ENCODE measurements at regions not wholly inside any gene's neighbourhood (a gene's known extent, or its start where the extent isn't known, plus 50 kb on each side); places are given as distances from the start of the nearest gene placed in this dataset.
"Not testable (repeated sequence)": the region's sequence is repeated elsewhere in the genome, so short reads cannot be mapped to it uniquely, and the experiment has no call there.

GRCh38 chr4:132114885-132115284, 1034.2 kb upstream of the PCDH10 start:
- H3K9me3 ChIP-seq = no peaks in the 10 kb centered on the region
- H3K27me3 ChIP-seq = no peaks in the 10 kb centered on the region
- no peak overlapping the region for H3K4me3 ChIP-seq
- in situ Hi-C loops (cut with MboI; ENCODE audit: low pct_ligation_motif_present in 1 of 4, low pct_unique_long_range_greater_than_20kb in 1 of 4, low sequenced_read_pairs in 3 of 4) = no loop called here
- DNase-seq = no peak
- WGBS, 2 donors (ENCODE audit: low coverage in 1 of 2) = 0 to 39% methylated on average over 1 of the region's 1 CpG
- H3K27ac ChIP-seq = no peak overlapping the region
- H3K4me1 ChIP-seq = no peaks in the 10 kb centered on the region
- H3K36me3 ChIP-seq = no peaks in the 10 kb centered on the region
- intact Hi-C loops (cut with DNase I; ENCODE audit: low total_unique reads) = no loop called here
- TF ChIP-seq POLR2A (IDR thresholded peaks at IDR 0.05) (no peak), EP300 (IDR thresholded peaks at IDR 0.05; ENCODE audit: low read depth) (no peak), CTCF (IDR thresholded peaks at IDR 0.05) (no peak), POLR2AphosphoS5 (IDR thresholded peaks at IDR 0.05) (no peak)

GRCh38 chr4:132122741-132123140, 1026.4 kb upstream of the PCDH10 start:
- H3K36me3 ChIP-seq; H3K4me1 ChIP-seq; H3K27ac ChIP-seq; in situ Hi-C loops (cut with MboI; ENCODE audit: low pct_ligation_motif_present in 1 of 4, low pct_unique_long_range_greater_than_20kb in 1 of 4, low sequenced_read_pairs in 3 of 4); H3K4me3 ChIP-seq; intact Hi-C loops (cut with DNase I; ENCODE audit: low total_unique reads); DNase-seq; H3K27me3 ChIP-seq; H3K9me3 ChIP-seq: not testable (repeated sequence)
- WGBS, 2 donors (ENCODE audit: low coverage in 1 of 2) = 52% methylated on average over 1 of the region's 1 CpG; no CpG with 5 or more reads in 1 of the 2 donors

- Histone ChIP-seq H3K4me3 (no peak overlapping the region), H3K36me3 (no peaks in the 10 kb centered on the region), H3K27ac (no peak overlapping the region), H3K27me3 (no peaks in the 10 kb centered on the region), H3K9me3 (no peaks in the 10 kb centered on the region), H3K4me1 (no peaks in the 10 kb centered on the region)
- DNase-seq = no peak
- in situ Hi-C loops (cut with MboI; ENCODE audit: low pct_ligation_motif_present in 1 of 4, low pct_unique_long_range_greater_than_20kb in 1 of 4, low sequenced_read_pairs in 3 of 4) = no loop called here
- TF ChIP-seq CTCF (IDR thresholded peaks at IDR 0.05) (no peak), POLR2A (IDR thresholded peaks at IDR 0.05) (no peak), POLR2AphosphoS5 (IDR thresholded peaks at IDR 0.05) (no peak), EP300 (IDR thresholded peaks at IDR 0.05; ENCODE audit: low read depth) (no peak)
- WGBS, 2 donors (ENCODE audit: low coverage in 1 of 2) = 89 to 98% methylated on average over 14 to 15 of the region's 15 CpGs
- intact Hi-C loops (cut with DNase I; ENCODE audit: low total_unique reads) = no loop called here
Observed at GRCh38 chr4:132123870-132124623, 1025.0 kb upstream of the PCDH10 start.

- no peaks in the 10 kb centered on the region for H3K4me1 ChIP-seq
- WGBS, 2 donors (ENCODE audit: low coverage in 1 of 2) = 81 to 92% methylated on average over 1 of the region's 1 CpG
- intact Hi-C loops (cut with DNase I; ENCODE audit: low total_unique reads) (no loop called here), in situ Hi-C loops (cut with MboI; ENCODE audit: low pct_ligation_motif_present in 1 of 4, low pct_unique_long_range_greater_than_20kb in 1 of 4, low sequenced_read_pairs in 3 of 4) (no loop called here)
- no peak overlapping the region for H3K4me3 ChIP-seq
- no peaks in the 10 kb centered on the region for H3K27me3 ChIP-seq
- no peak overlapping the region for H3K27ac ChIP-seq
- no peak for TF ChIP-seq EP300 (IDR thresholded peaks at IDR 0.05; ENCODE audit: low read depth)
- no peak for TF ChIP-seq POLR2AphosphoS5 (IDR thresholded peaks at IDR 0.05)
- TF ChIP-seq POLR2A (IDR thresholded peaks at IDR 0.05) = no peak
- no peak for TF ChIP-seq CTCF (IDR thresholded peaks at IDR 0.05)
- H3K36me3 ChIP-seq = no peaks in the 10 kb centered on the region
- H3K9me3 ChIP-seq = no peaks in the 10 kb centered on the region
- no peak for DNase-seq
Observed at GRCh38 chr4:132124624-132124974, 1024.5 kb upstream of the PCDH10 start.

- in situ Hi-C loops (cut with MboI; ENCODE audit: low pct_ligation_motif_present in 1 of 4, low pct_unique_long_range_greater_than_20kb in 1 of 4, low sequenced_read_pairs in 3 of 4) = no loop called here
- Histone ChIP-seq H3K27ac (no peak overlapping the region), H3K36me3 (no peaks in the 10 kb centered on the region), H3K27me3 (no peaks in the 10 kb centered on the region), H3K4me3 (no peak overlapping the region), H3K9me3 (no peaks in the 10 kb centered on the region), H3K4me1 (no peaks in the 10 kb centered on the region)
- no peak for DNase-seq
- intact Hi-C loops (cut with DNase I; ENCODE audit: low total_unique reads) = no loop called here
- WGBS, 2 donors (ENCODE audit: low coverage in 1 of 2) = 47 to 67% methylated on average over 2 of the region's 2 CpGs
- TF ChIP-seq POLR2A (IDR thresholded peaks at IDR 0.05) = no peak
- no peak for TF ChIP-seq CTCF (IDR thresholded peaks at IDR 0.05)
- no peak for TF ChIP-seq POLR2AphosphoS5 (IDR thresholded peaks at IDR 0.05)
- no peak for TF ChIP-seq EP300 (IDR thresholded peaks at IDR 0.05; ENCODE audit: low read depth)
Observed at GRCh38 chr4:132125131-132125530, 1024.0 kb upstream of the PCDH10 start.
